Upper lobe of left lung (tissue), 6 donors: ENCODE measurements at regions not wholly inside any gene's neighbourhood (a gene's known extent, or its start where the extent isn't known, plus 50 kb on each side); places are given as distances from the start of the nearest gene placed in this dataset.

Source experiments
- ATAC-seq, 2 donors: fragments of 200-7000 bp; cut with Tn5 transposase; one replicate each; pipeline ENCODE4 v1.9.1; 2022; ENCODE audit warnings: mild to moderate bottlenecking in 2 of 2, moderate library complexity in 2 of 2; ENCODE audit not compliant: low FRiP score in 2 of 2
- DNase-seq, 2 donors: peaks; one replicate each; pipeline ENCODE4 v3.0.0-alpha.2; 2019 to 2020
- H3K27ac ChIP-seq, 4 donors: fragments of 200-600 bp; sonication (generic); one replicate each; pipeline ENCODE4 v1.5.1; 2016 to 2019
- H3K27me3 ChIP-seq, 4 donors: fragments of 200-600 bp; sonication (generic); one replicate each; pipeline ENCODE4 v1.5.1; 2017 to 2019
- H3K36me3 ChIP-seq, 4 donors: fragments of 200-600 bp; sonication (generic); one replicate each; pipeline ENCODE4 v1.5.1; 2016 to 2019
- H3K4me1 ChIP-seq, 4 donors: fragments of 200-600 bp; sonication (generic); one replicate each; pipeline ENCODE4 v1.5.1; 2018 to 2019
- H3K4me3 ChIP-seq, 4 donors: fragments of 200-600 bp; sonication (generic); one replicate each; pipeline ENCODE4 v1.5.1; 2017 to 2019; ENCODE audit warnings: mild to moderate bottlenecking in 2 of 4, moderate library complexity in 1 of 4
- H3K9me3 ChIP-seq, 4 donors: fragments of 200-600 bp; sonication (generic); one replicate each; pipeline ENCODE4 v1.5.1; 2018 to 2019
- CTCF ChIP-seq, 6 experiments: fragments of 450-650 bp in 4 of 6; fragments of 200-600 bp in 2 of 6; sonication (generic) in 2 of 6; IDR thresholded peaks; one replicate each; pipeline ENCODE4 v1.5.1; 2016 to 2019; ENCODE audit warnings: antibody characterized with exemption in 6 of 6
- EP300 ChIP-seq, 4 donors: sonication (generic); formaldehyde crosslinking; IDR thresholded peaks; one replicate each; pipeline ENCODE4 v1.5.1; 2017; ENCODE audit warnings: antibody characterized with exemption in 4 of 4, control low read depth in 2 of 4
- POLR2A ChIP-seq, 4 donors: fragments of 450-650 bp; IDR thresholded peaks; one replicate each; pipeline ENCODE4 v1.5.1; 2016 to 2017; ENCODE audit warnings: antibody characterized with exemption in 4 of 4, mild to moderate bottlenecking in 2 of 4
- POLR2AphosphoS5 ChIP-seq, 2 donors: sonication (generic); formaldehyde crosslinking; IDR thresholded peaks; one replicate each; pipeline ENCODE4 v1.5.1; 2017; ENCODE audit warnings: antibody characterized with exemption in 2 of 2
- WGBS, 2 donors: methylation state at CpG; one replicate each; pipeline ENCODE4 v1.1.5; 2017 to 2018; 5-methylcytosine and 5-hydroxymethylcytosine counted together
- donor health status: DM: no; HTN: no; CAD: no; lungs with moderate emphysema.
- donor health status: DM: no; HTN: yes; CAD: no; lungs with severe emphysema.

GRCh38 chr18:27331606-27332005 lies 146.5 kb upstream of the CHST9 start:
- TF ChIP-seq EP300 (IDR thresholded peaks at IDR 0.05) (no peak), POLR2AphosphoS5 (IDR thresholded peaks at IDR 0.05) (no peak), POLR2A (IDR thresholded peaks at IDR 0.05) (no peak), CTCF (IDR thresholded peaks at IDR 0.05) (no peak)
- Histone ChIP-seq H3K4me3 (no peak overlapping the region), H3K27ac (no peak overlapping the region), H3K9me3 (no peaks in the 10 kb centered on the region), H3K4me1 (no peaks in the 10 kb centered on the region), H3K36me3 (no peaks in the 10 kb centered on the region), H3K27me3 (no peaks in the 10 kb centered on the region)
- WGBS, 2 donors, result 81 to 88% methylated on average over 1 of the region's 1 CpG
- no peak for ATAC-seq
- no peak for DNase-seq

GRCh38 chr18:27314996-27315395 lies 129.9 kb upstream of the CHST9 start:
- 41 to 50% methylated on average over 1 of the region's 1 CpG for WGBS, 2 donors

GRCh38 chr18:27313678-27314077 lies 128.6 kb upstream of the CHST9 start:
- TF ChIP-seq EP300 (IDR thresholded peaks at IDR 0.05) (no peak), POLR2AphosphoS5 (IDR thresholded peaks at IDR 0.05) (no peak), CTCF (IDR thresholded peaks at IDR 0.05) (no peak)
- WGBS, 2 donors, result 16 to 32% methylated on average over 1 of the region's 1 CpG
- Histone ChIP-seq H3K36me3 (no peaks in the 10 kb centered on the region), H3K27ac (no peak overlapping the region), H3K4me3 (no peak overlapping the region), H3K9me3 (peaks cover 0 to 6% (median 0%) of the 10 kb centered on the region in 4 donors), H3K4me1 (no peaks in the 10 kb centered on the region), H3K27me3 (no peaks in the 10 kb centered on the region)
- ATAC-seq, result no peak
- no peak for DNase-seq

More at GRCh38 chr18:27314996-27315395, 129.9 kb upstream of the CHST9 start:
- TF ChIP-seq CTCF (IDR thresholded peaks at IDR 0.05), result no peak
- H3K9me3 ChIP-seq, result peaks cover 0 to 6% (median 0%) of the 10 kb centered on the region in 4 donors
- no peaks in the 10 kb centered on the region for H3K4me1 ChIP-seq
- H3K27me3 ChIP-seq, result no peaks in the 10 kb centered on the region
- no peak for DNase-seq
- ATAC-seq, result no peak
- no peaks in the 10 kb centered on the region for H3K36me3 ChIP-seq
- H3K4me3 ChIP-seq, result no peak overlapping the region
- no peak overlapping the region for H3K27ac ChIP-seq

- DNase-seq (no peak), ATAC-seq (no peak)
- no peak for TF ChIP-seq EP300 (IDR thresholded peaks at IDR 0.05)
- TF ChIP-seq POLR2AphosphoS5 (IDR thresholded peaks at IDR 0.05), result no peak
- TF ChIP-seq POLR2A (IDR thresholded peaks at IDR 0.05), result no peak
- no peak for TF ChIP-seq CTCF (IDR thresholded peaks at IDR 0.05)
- Histone ChIP-seq H3K4me3 (no peak overlapping the region), H3K27me3 (no peaks in the 10 kb centered on the region), H3K36me3 (no peaks in the 10 kb centered on the region), H3K4me1 (no peaks in the 10 kb centered on the region), H3K27ac (no peak overlapping the region), H3K9me3 (peaks cover 0 to 6% (median 0%) of the 10 kb centered on the region in 4 donors)
- WGBS, 2 donors, result 81 to 88% methylated on average over 1 of the region's 1 CpG
Observed at GRCh38 chr18:27312853-27313252, 127.7 kb upstream of the CHST9 start.

GRCh38 chr18:27312153-27312552 lies 127.0 kb upstream of the CHST9 start:
- H3K4me3 ChIP-seq, result no peak overlapping the region
- WGBS, 2 donors, result 67 to 75% methylated on average over 1 of the region's 1 CpG
- no peaks in the 10 kb centered on the region for H3K27me3 ChIP-seq
- H3K27ac ChIP-seq, result no peak overlapping the region
- H3K4me1 ChIP-seq, result no peaks in the 10 kb centered on the region
- TF ChIP-seq EP300 (IDR thresholded peaks at IDR 0.05) (no peak), POLR2A (IDR thresholded peaks at IDR 0.05) (no peak), CTCF (IDR thresholded peaks at IDR 0.05) (no peak), POLR2AphosphoS5 (IDR thresholded peaks at IDR 0.05) (no peak)
- peaks cover 0 to 6% (median 0%) of the 10 kb centered on the region in 4 donors for H3K9me3 ChIP-seq
- ATAC-seq (no peak), DNase-seq (no peak)
- no peaks in the 10 kb centered on the region for H3K36me3 ChIP-seq
